HepG2 (cell line): ENCODE measurements at regions not wholly inside any gene's neighbourhood (a gene's known extent, or its start where the extent isn't known, plus 50 kb on each side); places are given as distances from the start of the nearest gene placed in this dataset.

Source experiments
- ATAC-seq: fragments of 200-7000 bp; cut with Tn5 transposase; 3 replicates; pipeline ENCODE4 v1.9.1; 2020; ENCODE audit warnings: mild to moderate bottlenecking, moderate library complexity
- BruUV-seq: library from RNA; stranded (reverse); fragments of 400-500 nt; replicated peaks from 2 replicates; lab custom pipeline; 2021; lab: Mats Ljungman, UMichigan
- CTCF ChIA-PET: fragments of 300-600 bp; formaldehyde crosslinking; extraction: SDS; loops from one replicate; lab custom pipeline; 2021; ENCODE audit warnings: low total read pairs, inconsistent platforms, low intra/inter-chr PET ratio; lab: Yijun Ruan, JAX
- POLR2A ChIA-PET: fragments of 350-600 bp; sonication (Branson Sonifier 250); formaldehyde crosslinking; loops from one replicate; lab custom pipeline; 2020; ENCODE audit warnings: antibody characterized with exemption, inconsistent platforms; lab: Yijun Ruan, JAX
- DNase-seq: peaks from one replicate; pipeline ENCODE4 v3.0.0-alpha.2; 2015; ENCODE audit warnings: low spot score
- FAIRE-seq: peaks from 3 replicates; lab custom pipeline; 2011; peaks lifted over from hg19 to GRCh38; lab: Jason Lieb, UNC
- H2AFZ ChIP-seq: one replicate; pipeline ENCODE4 v1.6.1; 2011; ENCODE audit warnings: low read length, inconsistent platforms
- H3K27ac ChIP-seq: fragments of 300-600 bp; 3 replicates; pipeline ENCODE4 v1.8.0; 2011; ENCODE audit warnings: mixed run types, mild to moderate bottlenecking, mixed read lengths, low read length, inconsistent platforms; ENCODE audit not compliant: insufficient read depth; ENCODE audit errors: extremely low read length
- H3K27me3 ChIP-seq, 2 experiments: fragments of 200-600 bp in 1 of 2; 2 replicates in 1 of 2; 3 replicates in 1 of 2; pipeline versions ENCODE4 v1.6.0 to v1.8.0; 2011; ENCODE audit warnings: low read length in 2 of 2, mild to moderate bottlenecking in 2 of 2, moderate library complexity in 2 of 2, inconsistent platforms in 1 of 2; ENCODE audit not compliant: insufficient read depth in 2 of 2, control insufficient read depth in 1 of 2
- H3K36me3 ChIP-seq, 2 experiments: fragments of 200-600 bp in 1 of 2; replicated peaks in 1 of 2; 2 replicates in 1 of 2; 3 replicates in 1 of 2; pipeline versions ENCODE4 v1.5.1 to v1.8.0; 2011; ENCODE audit warnings: low read length in 2 of 2, inconsistent platforms in 1 of 2; ENCODE audit not compliant: insufficient read depth in 2 of 2, control insufficient read depth in 1 of 2
- H3K4me1 ChIP-seq: 2 replicates; pipeline ENCODE4 v1.5.1; 2012; ENCODE audit warnings: low read length, inconsistent platforms; ENCODE audit not compliant: insufficient read depth
- H3K4me2 ChIP-seq: 2 replicates; pipeline ENCODE4 v1.6.0; 2011; ENCODE audit warnings: low read depth, low read length, inconsistent platforms
- H3K4me3 ChIP-seq, 3 experiments: fragments of 200-600 bp in 1 of 3; sonication (generic), shearing (Covaris generic) in 1 of 3; replicated peaks in 1 of 3; 2 replicates each; pipeline ENCODE4 v1.5.1; 2011 to 2016; ENCODE audit warnings: low read length in 3 of 3, inconsistent platforms in 2 of 3, low read depth in 2 of 3, mild to moderate bottlenecking in 2 of 3, control low read depth in 1 of 3, mixed read lengths in 1 of 3; ENCODE audit not compliant: insufficient read depth in 1 of 3
- H3K79me2 ChIP-seq: one replicate; pipeline ENCODE4 v1.6.1; 2011; ENCODE audit warnings: low read length, inconsistent platforms; ENCODE audit not compliant: insufficient read depth
- H3K9ac ChIP-seq: 2 replicates; pipeline ENCODE4 v1.6.0; 2011; ENCODE audit warnings: mild to moderate bottlenecking, low read depth, low read length, inconsistent platforms; ENCODE audit not compliant: insufficient read depth
- H3K9me3 ChIP-seq: 2 replicates; pipeline ENCODE4 v1.5.1; 2012; ENCODE audit warnings: mild to moderate bottlenecking, low read length
- H4K20me1 ChIP-seq: 2 replicates; pipeline ENCODE4 v1.6.0; 2011; ENCODE audit warnings: inconsistent platforms, mild to moderate bottlenecking, low read length, moderate library complexity; ENCODE audit not compliant: insufficient read depth
- DZIP1 ChIP-seq: sonication (generic); formaldehyde crosslinking; IDR thresholded peaks from 2 replicates; pipeline ENCODE4 v1.5.0; 2020; ENCODE audit warnings: mild to moderate bottlenecking, missing genetic modification reagents
- ELF1 ChIP-seq: sonication (generic); formaldehyde crosslinking; IDR thresholded peaks from 2 replicates; pipeline ENCODE4 v1.4.0; 2020; ENCODE audit warnings: missing genetic modification reagents
- HIC2 ChIP-seq: sonication (generic); formaldehyde crosslinking; IDR thresholded peaks from 2 replicates; pipeline ENCODE4 v1.9.0; 2022; ENCODE audit warnings: low read depth, missing genetic modification reagents
- HNRNPUL1 ChIP-seq: fragments of 200-400 bp; formaldehyde crosslinking; IDR thresholded peaks from 2 replicates; pipeline ENCODE4 v1.6.1; 2017; ENCODE audit warnings: low read depth, mild to moderate bottlenecking, low read length, moderate library complexity
- HOXA5 ChIP-seq: sonication (generic); formaldehyde crosslinking; IDR thresholded peaks from 2 replicates; pipeline ENCODE4 v1.4.0; 2020; ENCODE audit warnings: missing genetic modification reagents
- KLF6 ChIP-seq: IDR thresholded peaks from 2 replicates; pipeline ENCODE4 v1.8.0; 2016; ENCODE audit warnings: missing biosample characterization, missing genetic modification reagents
- MYC ChIP-seq: sonication (generic); formaldehyde crosslinking; IDR thresholded peaks from 2 replicates; pipeline ENCODE4 v1.9.0; 2021; ENCODE audit warnings: missing genetic modification reagents, borderline replicate concordance
- NAIF1 ChIP-seq: sonication (generic); formaldehyde crosslinking; IDR thresholded peaks from 2 replicates; pipeline ENCODE4 v1.5.0; 2020; ENCODE audit warnings: mild to moderate bottlenecking, missing genetic modification reagents, borderline replicate concordance
- NCOR1 ChIP-seq: fragments of 200-600 bp; sonication (generic); IDR thresholded peaks from 2 replicates; pipeline ENCODE4 v1.7.0; 2017; ENCODE audit warnings: antibody characterized with exemption, low read length, borderline replicate concordance
- RFX3 ChIP-seq: IDR thresholded peaks from 2 replicates; pipeline ENCODE4 v1.6.1; 2016; ENCODE audit warnings: missing biosample characterization, missing genetic modification reagents
- ZNF343 ChIP-seq: sonication (generic); formaldehyde crosslinking; IDR thresholded peaks from 2 replicates; pipeline ENCODE4 v1.4.0; 2020; ENCODE audit warnings: mild to moderate bottlenecking, missing genetic modification reagents
- ZNF501 ChIP-seq: sonication (generic); formaldehyde crosslinking; IDR thresholded peaks from 2 replicates; pipeline ENCODE4 v1.5.1; 2020; ENCODE audit warnings: mild to moderate bottlenecking, moderate library complexity, missing genetic modification reagents
- ZNF513 ChIP-seq: sonication (generic); formaldehyde crosslinking; conservative IDR thresholded peaks from 2 replicates; pipeline ENCODE4 v1.5.0; 2020; ENCODE audit warnings: missing genetic modification reagents
- ZNF678 ChIP-seq: sonication (generic); formaldehyde crosslinking; IDR thresholded peaks from 2 replicates; pipeline ENCODE4 v1.4.0; 2020; ENCODE audit warnings: mild to moderate bottlenecking, missing genetic modification reagents
- ZNF800 ChIP-seq: sonication (generic); formaldehyde crosslinking; IDR thresholded peaks from 2 replicates; pipeline ENCODE4 v1.4.0; 2020; ENCODE audit warnings: missing genetic modification reagents
- ZNF883 ChIP-seq: sonication (generic); formaldehyde crosslinking; IDR thresholded peaks from 2 replicates; pipeline ENCODE4 v1.5.1; 2020; ENCODE audit warnings: mild to moderate bottlenecking, missing genetic modification reagents; ENCODE audit errors: not compliant biosample characterization
- WGBS: methylation state at CpG from one replicate; pipeline ENCODE4 v1.1.6; 2017; ENCODE audit warnings: low lambda C conversion rate; 5-methylcytosine and 5-hydroxymethylcytosine counted together
- in situ Hi-C: cut with HindIII; loops from 2 replicates; pipeline ENCODE4 v1.10.0; 2017; ENCODE audit warnings: low pct_unique_long_range_greater_than_20kb; ENCODE audit not compliant: extremely low pct_ligation_motif_present
- intact Hi-C: fragments of 100-400 bp; cut with micrococcal nuclease; formaldehyde crosslinking; loops from one replicate; pipeline ENCODE4 v1.10.0; 2022; ENCODE audit not compliant: unreplicated experiment

GRCh38 chr18:34050661-34051060, 174.1 kb downstream of the NOL4 start:
- H3K27ac ChIP-seq: no peak overlapping the region
- ATAC-seq (no peak), DNase-seq (no peak), FAIRE-seq (no peak)
- CTCF ChIA-PET: no interaction called here
- no peak overlapping the region for H2AFZ ChIP-seq
- POLR2A ChIA-PET: no interaction called here
- in situ Hi-C loops (no loop called here), intact Hi-C loops (no loop called here)
- no peaks in the 10 kb centered on the region for H4K20me1 ChIP-seq
- no peaks in the 10 kb centered on the region for H3K79me2 ChIP-seq
- 92% methylated on average over 2 of the region's 2 CpGs for WGBS
- H3K9me3 ChIP-seq: no peaks in the 10 kb centered on the region
- H3K36me3 ChIP-seq: no peaks in the 10 kb centered on the region
- no peak for TF ChIP-seq HOXA5 (CRISPR knock-in tag)
- TF ChIP-seq DZIP1 (CRISPR knock-in tag): no peak
- TF ChIP-seq ZNF513 (CRISPR knock-in tag): no peak
- TF ChIP-seq ZNF800 (CRISPR knock-in tag): no peak
- no peak for TF ChIP-seq KLF6 (CRISPR knock-in tag)
- no peak for TF ChIP-seq RFX3 (CRISPR knock-in tag)
- TF ChIP-seq HNRNPUL1: no peak
- no peak for TF ChIP-seq ZNF343 (CRISPR knock-in tag)
- no peak for TF ChIP-seq MYC
- TF ChIP-seq NCOR1: no peak
- no peak for TF ChIP-seq ELF1 (CRISPR knock-in tag)
- no peak for TF ChIP-seq ZNF678 (CRISPR knock-in tag)
- no peak for TF ChIP-seq NAIF1
- no peak for TF ChIP-seq ZNF501 (CRISPR knock-in tag)
- TF ChIP-seq HIC2 (CRISPR knock-in tag): no peak
- TF ChIP-seq ZNF883 (CRISPR knock-in tag): no peak
- no peaks in the 10 kb centered on the region for H3K4me1 ChIP-seq
- no peak overlapping the region for H3K9ac ChIP-seq
- H3K27me3 ChIP-seq: no peaks in the 10 kb centered on the region; a peak in 1 of 5 replicates
- H3K4me2 ChIP-seq: no peak overlapping the region
- no TSS peak for BruUV-seq
- no peak overlapping the region for H3K4me3 ChIP-seq
